OCI-LY1 (cell line): ENCODE measurements at regions not wholly inside any gene's neighbourhood (a gene's known extent, or its start where the extent isn't known, plus 50 kb on each side); places are given as distances from the start of the nearest gene placed in this dataset.

Experiments
- H2AFZ ChIP-seq: fragments of 200-600 bp; sonication (generic), shearing (Covaris generic); 2 replicates; pipeline ENCODE4 v1.6.0; 2014; ENCODE audit warnings: antibody characterized with exemption, mild to moderate bottlenecking, low read length
- H3F3A ChIP-seq: fragments of 200-600 bp; sonication (generic), shearing (Covaris generic); 2 replicates; pipeline ENCODE4 v1.6.0; 2014; ENCODE audit warnings: mild to moderate bottlenecking, antibody characterized with exemption, low read length, moderate library complexity; ENCODE audit not compliant: insufficient read depth
- H3K27ac ChIP-seq: fragments of 200-600 bp; sonication (generic); 2 replicates; pipeline ENCODE4 v1.5.1; 2014; ENCODE audit warnings: low read length, mixed run types, mild to moderate bottlenecking, low read depth; ENCODE audit not compliant: poor library complexity, severe bottlenecking
- H3K27me3 ChIP-seq: fragments of 200-600 bp; sonication (generic); 2 replicates; pipeline ENCODE4 v1.6.0; 2014; ENCODE audit warnings: antibody characterized with exemption, mild to moderate bottlenecking, low read length, moderate library complexity; ENCODE audit not compliant: insufficient read depth
- H3K36me3 ChIP-seq: fragments of 200-600 bp; sonication (generic); 2 replicates; pipeline ENCODE4 v1.6.1; 2014; ENCODE audit warnings: mild to moderate bottlenecking, antibody characterized with exemption, low read length, moderate library complexity, mixed read lengths; ENCODE audit not compliant: insufficient read depth
- H3K4me1 ChIP-seq: fragments of 200-600 bp; sonication (generic); 2 replicates; pipeline ENCODE4 v1.5.1; 2014; ENCODE audit warnings: mild to moderate bottlenecking, low read length, moderate library complexity; ENCODE audit not compliant: insufficient read depth, severe bottlenecking
- H3K4me2 ChIP-seq: fragments of 200-600 bp; sonication (generic), shearing (Covaris generic); 2 replicates; pipeline ENCODE4 v1.6.1; 2014; ENCODE audit warnings: low read length
- H3K4me3 ChIP-seq: fragments of 200-600 bp; sonication (generic); 2 replicates; pipeline ENCODE4 v1.5.1; 2014; ENCODE audit warnings: low read length, low read depth, mild to moderate bottlenecking, mixed read lengths; ENCODE audit not compliant: poor library complexity, severe bottlenecking
- H3K79me2 ChIP-seq: fragments of 200-600 bp; shearing (Covaris generic); 2 replicates; pipeline ENCODE4 v1.6.1; 2016; ENCODE audit warnings: mixed run types, low read length, mixed read lengths; ENCODE audit not compliant: insufficient read depth
- H3K9ac ChIP-seq: fragments of 200-600 bp; sonication (generic), shearing (Covaris generic); 2 replicates; pipeline ENCODE4 v1.6.1; 2014; ENCODE audit warnings: mild to moderate bottlenecking, low read length, mixed read lengths
- H3K9me2 ChIP-seq: fragments of 200-600 bp; sonication (generic), shearing (Covaris generic); 2 replicates; pipeline ENCODE4 v1.6.1; 2014; ENCODE audit warnings: low read depth, mild to moderate bottlenecking, low read length, mixed read lengths
- H3K9me3 ChIP-seq: fragments of 200-600 bp; shearing (Covaris generic); 2 replicates; pipeline ENCODE4 v1.6.1; 2014; ENCODE audit warnings: low read length, mixed read lengths
- H4K20me1 ChIP-seq: fragments of 200-600 bp; sonication (generic), shearing (Covaris generic); 2 replicates; pipeline ENCODE4 v1.6.0; 2016; ENCODE audit warnings: mild to moderate bottlenecking, low read length; ENCODE audit not compliant: insufficient read depth
- CTCF ChIP-seq: fragments of 200-600 bp; sonication (generic), shearing (Covaris generic); IDR thresholded peaks from 2 replicates; pipeline ENCODE4 v1.5.1; 2017; ENCODE audit warnings: mild to moderate bottlenecking, antibody characterized with exemption, low read length, moderate library complexity, mixed read lengths
- EZH2 ChIP-seq: fragments of 200-600 bp; sonication (generic), shearing (Covaris generic); IDR thresholded peaks from 2 replicates; pipeline ENCODE4 v1.8.0; 2017; ENCODE audit warnings: borderline replicate concordance, mixed run types, mild to moderate bottlenecking, antibody characterized with exemption, low read length, moderate library complexity, mixed read lengths

GRCh38 chr13:59043016-59043415 is 1120.7 kb downstream of the DIAPH3 start:
- H3K9ac ChIP-seq, result no peak overlapping the region
- no peaks in the 10 kb centered on the region for H3F3A ChIP-seq
- H3K4me1 ChIP-seq, result no peaks in the 10 kb centered on the region
- H3K27me3 ChIP-seq, result no peaks in the 10 kb centered on the region
- no peaks in the 10 kb centered on the region for H3K79me2 ChIP-seq
- no peaks in the 10 kb centered on the region for H3K36me3 ChIP-seq
- no peak overlapping the region for H2AFZ ChIP-seq
- no peaks in the 10 kb centered on the region for H4K20me1 ChIP-seq
- no peak overlapping the region for H3K4me3 ChIP-seq
- no peak overlapping the region for H3K4me2 ChIP-seq
- H3K9me3 ChIP-seq, result no peaks in the 10 kb centered on the region
- H3K27ac ChIP-seq, result no peak overlapping the region
- H3K9me2 ChIP-seq, result no peaks in the 10 kb centered on the region
- no peak for TF ChIP-seq CTCF
- no peak for TF ChIP-seq EZH2

GRCh38 chr13:59047546-59047945 is 1116.2 kb downstream of the DIAPH3 start:
- no peaks in the 10 kb centered on the region for H3F3A ChIP-seq
- H4K20me1 ChIP-seq, result no peaks in the 10 kb centered on the region
- no peaks in the 10 kb centered on the region for H3K79me2 ChIP-seq
- no peak overlapping the region for H3K9ac ChIP-seq
- H3K9me2 ChIP-seq, result no peaks in the 10 kb centered on the region
- no peak overlapping the region for H2AFZ ChIP-seq
- no peaks in the 10 kb centered on the region for H3K9me3 ChIP-seq
- TF ChIP-seq EZH2 (no peak), CTCF (no peak)
- H3K4me3 ChIP-seq, result no peak overlapping the region
- H3K4me2 ChIP-seq, result no peak overlapping the region
- H3K36me3 ChIP-seq, result no peaks in the 10 kb centered on the region
- H3K27ac ChIP-seq, result no peak overlapping the region
- no peaks in the 10 kb centered on the region for H3K4me1 ChIP-seq
- no peaks in the 10 kb centered on the region for H3K27me3 ChIP-seq

GRCh38 chr13:59061621-59062020 is 1102.1 kb downstream of the DIAPH3 start:
- Histone ChIP-seq H3K4me1 (no peaks in the 10 kb centered on the region), H3K36me3 (no peaks in the 10 kb centered on the region), H3K9me2 (no peaks in the 10 kb centered on the region), H3K4me3 (no peak overlapping the region), H3K9ac (no peak overlapping the region), H4K20me1 (no peaks in the 10 kb centered on the region), H3K27me3 (no peaks in the 10 kb centered on the region), H3K79me2 (no peaks in the 10 kb centered on the region), H3K9me3 (no peaks in the 10 kb centered on the region), H3K4me2 (no peak overlapping the region), H3K27ac (no peak overlapping the region), H3F3A (no peaks in the 10 kb centered on the region), H2AFZ (no peak overlapping the region)
- no peak for TF ChIP-seq CTCF
- TF ChIP-seq EZH2, result no peak
